Jurkat, Clone E6-1 (cell line): ENCODE measurements at regions not wholly inside any gene's neighbourhood (a gene's known extent, or its start where the extent isn't known, plus 50 kb on each side); places are given as distances from the start of the nearest gene placed in this dataset.
"Not testable (repeated sequence)": the region's sequence is repeated elsewhere in the genome, so short reads cannot be mapped to it uniquely, and the experiment has no call there.

ENCODE experiments used
- DNase-seq: peaks from one replicate; pipeline ENCODE4 v3.0.0-alpha.2; 2011; ENCODE audit warnings: low read depth, low spot score
- H3K4me3 ChIP-seq: 2 replicates; pipeline ENCODE4 v1.5.1; 2011; ENCODE audit warnings: mild to moderate bottlenecking, low read length, control low read depth, moderate library complexity

- H3K4me3 ChIP-seq, DNase-seq: not testable (repeated sequence)
Observed at GRCh38 chr5:99562937-99563627, 634.3 kb upstream of the CHD1 start.

DNA sequence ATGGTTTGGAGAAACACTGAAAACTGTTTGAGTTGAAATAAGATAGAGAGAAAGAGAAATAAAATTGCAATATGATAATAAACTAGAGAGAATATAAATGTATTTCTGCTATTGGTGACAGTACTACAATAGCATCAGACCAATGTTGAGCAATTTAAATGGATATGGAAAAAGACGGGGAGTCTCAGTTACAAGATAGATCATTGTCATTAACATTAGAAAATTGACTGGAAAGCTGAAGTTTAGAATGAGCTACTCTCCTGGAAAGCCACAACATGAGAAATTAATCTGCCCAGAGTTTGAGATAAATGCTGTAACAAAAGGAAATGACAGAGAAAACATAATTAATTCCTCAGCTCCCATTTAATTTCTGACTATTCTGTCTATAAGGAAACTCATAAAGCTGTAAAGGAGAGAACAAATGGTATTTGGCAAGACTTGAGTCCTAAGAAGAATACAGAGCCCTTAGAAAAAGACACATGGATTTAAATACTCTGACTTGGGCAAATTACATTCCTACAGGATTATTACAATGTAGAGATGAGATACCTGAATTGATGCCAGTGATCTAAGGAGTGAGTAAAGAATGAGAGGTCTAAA, 624.5 kb upstream of the CHD1 start:
- no peak for DNase-seq

GRCh38 chr5:99544356-99544755, 615.5 kb upstream of the CHD1 start:
- no peak for DNase-seq
- H3K4me3 ChIP-seq, result no peak overlapping the region

More for the DNA sequence above, 624.5 kb upstream of the CHD1 start:
- H3K4me3 ChIP-seq, result no peak overlapping the region

DNA sequence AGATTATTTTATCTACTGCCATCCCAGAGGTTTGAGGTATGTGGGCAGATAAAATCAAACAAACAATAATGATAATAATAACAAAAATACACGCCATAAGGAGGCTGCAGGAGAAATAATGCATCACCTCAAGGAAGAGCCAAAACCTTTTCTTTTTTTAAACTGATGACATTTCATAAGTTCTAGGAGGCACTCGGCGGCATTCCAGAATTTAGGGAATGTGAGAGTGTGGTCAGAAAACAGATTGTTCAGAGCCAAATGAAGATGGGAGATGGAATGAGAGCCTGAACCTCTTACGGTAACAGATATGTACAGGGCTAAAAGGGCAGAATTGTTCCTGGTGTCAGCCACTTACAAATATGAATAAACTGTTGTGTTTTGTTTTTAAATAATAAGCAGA, 615.0 kb upstream of the CHD1 start:
- no peak overlapping the region for H3K4me3 ChIP-seq

DNA sequence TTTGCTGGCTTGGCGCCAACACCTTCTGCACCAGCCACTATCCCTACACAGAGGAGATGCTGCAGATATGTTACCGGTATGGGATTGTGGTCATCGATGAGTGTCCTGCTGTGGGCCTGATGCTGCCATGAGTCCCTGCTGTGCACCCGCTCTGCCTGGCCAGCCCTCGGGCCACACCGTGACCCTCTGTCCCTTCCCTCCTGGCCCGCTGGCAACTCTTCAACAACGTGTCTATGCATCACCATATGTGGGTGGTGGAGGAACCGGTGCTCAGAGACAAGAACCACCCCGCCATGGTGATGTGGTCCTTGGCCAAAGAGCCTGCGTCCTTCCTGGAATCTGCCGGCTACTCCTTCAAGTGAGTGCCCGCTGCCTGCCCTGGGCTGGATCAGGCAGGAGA, 605.4 kb upstream of the CHD1 start:
- H3K4me3 ChIP-seq, DNase-seq: not testable (repeated sequence)

More for the DNA sequence above, 615.0 kb upstream of the CHD1 start:
- DNase-seq, result no peak

DNA sequence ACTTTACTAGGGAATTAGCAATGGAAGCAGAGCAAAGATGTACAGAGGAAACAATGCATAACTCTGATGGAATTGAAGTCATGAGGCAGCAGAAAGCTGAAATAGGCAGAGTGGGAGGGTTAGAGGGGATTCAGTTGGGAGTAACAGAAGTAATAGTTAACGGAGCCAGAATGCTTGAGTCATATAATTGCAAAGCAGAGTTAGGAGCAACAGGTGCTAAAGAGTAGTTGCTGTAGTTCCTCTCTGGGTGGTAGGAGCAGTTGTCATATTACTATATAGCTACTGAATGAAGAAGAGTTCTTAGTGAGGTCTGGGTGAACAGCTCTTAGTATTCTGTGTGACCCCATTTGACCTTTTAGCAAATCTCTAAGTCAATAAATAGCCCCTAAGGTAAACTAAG, 592.9 kb upstream of the CHD1 start:
- H3K4me3 ChIP-seq, DNase-seq: not testable (repeated sequence)

- DNase-seq, H3K4me3 ChIP-seq: not testable (repeated sequence)
Observed at GRCh38 chr5:99515864-99516490, 587.2 kb upstream of the CHD1 start.

DNA sequence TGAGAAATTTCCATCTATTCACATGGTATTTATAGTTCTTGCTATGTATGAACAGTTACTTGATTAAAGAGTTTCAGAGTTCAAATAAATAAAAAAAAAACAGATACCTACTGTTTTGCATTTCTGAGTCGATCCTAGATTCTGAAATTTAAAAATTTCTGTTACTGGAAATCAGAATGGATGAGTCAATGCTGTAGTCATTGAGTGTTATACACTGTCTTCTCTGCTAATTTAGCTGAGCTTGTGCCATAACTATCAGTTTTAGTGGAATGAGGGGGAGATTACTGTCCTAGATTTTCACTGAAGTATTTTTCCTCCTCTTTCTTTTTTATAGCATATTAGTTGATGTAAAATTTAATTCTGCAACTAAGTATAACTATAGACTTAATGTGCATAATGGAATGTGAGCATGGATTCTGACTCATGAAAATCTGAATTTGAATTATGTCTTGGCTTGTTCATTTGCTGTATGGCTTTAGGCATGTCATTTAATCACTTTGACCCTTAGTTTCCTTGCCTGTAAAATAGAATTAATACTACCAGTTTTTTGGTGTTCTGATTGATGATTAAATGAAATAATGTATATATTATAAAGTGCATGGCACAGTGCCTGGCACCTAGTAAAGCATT, 581.5 kb upstream of the CHD1 start:
- H3K4me3 ChIP-seq, DNase-seq: not testable (repeated sequence)

- not testable (repeated sequence) for DNase-seq, H3K4me3 ChIP-seq
Observed at GRCh38 chr5:99509064-99509463, 580.3 kb upstream of the CHD1 start.

DNA sequence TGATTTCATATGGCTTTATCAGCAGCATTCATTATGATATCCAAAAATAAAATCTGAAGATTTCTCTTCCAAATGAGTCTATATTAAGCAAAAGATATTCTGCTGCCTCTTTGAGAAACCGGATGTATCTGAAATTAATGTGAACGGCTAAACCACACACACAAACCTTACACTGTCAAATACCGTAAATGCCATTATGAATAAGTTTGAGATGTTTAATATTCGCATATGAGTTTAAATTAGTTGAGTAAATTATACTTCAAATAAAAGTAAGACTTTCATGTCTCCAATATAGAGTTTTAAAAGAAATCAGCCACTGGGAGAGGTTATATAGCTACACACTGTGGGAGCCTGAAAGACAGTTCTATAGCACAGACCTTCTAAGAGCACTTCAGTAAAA, 566.6 kb upstream of the CHD1 start:
- H3K4me3 ChIP-seq, DNase-seq: not testable (repeated sequence)

DNA sequence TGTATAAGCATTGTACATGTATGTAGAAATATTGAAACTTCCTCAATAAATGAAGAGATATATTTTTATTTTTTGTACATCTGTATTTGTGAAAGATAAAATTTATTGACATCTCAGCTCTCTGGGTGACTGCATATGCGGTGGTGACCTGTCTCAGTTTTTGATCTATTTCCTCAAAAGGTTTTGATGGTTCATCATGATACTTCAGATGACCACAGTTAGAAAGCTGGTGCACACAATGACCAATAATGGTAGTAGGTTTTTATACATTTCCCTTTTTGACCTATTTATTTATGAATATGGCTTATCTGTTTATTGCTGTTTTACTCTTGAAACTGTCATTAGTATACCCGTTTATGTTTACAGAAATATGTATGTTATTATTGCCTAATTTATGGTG, 549.6 kb upstream of the CHD1 start:
- H3K4me3 ChIP-seq, DNase-seq: not testable (repeated sequence)

- not testable (repeated sequence) for H3K4me3 ChIP-seq, DNase-seq
Observed at GRCh38 chr5:99473328-99473727, 544.5 kb upstream of the CHD1 start.

- DNase-seq, H3K4me3 ChIP-seq: not testable (repeated sequence)
Observed at GRCh38 chr5:99471726-99472125, 542.9 kb upstream of the CHD1 start.

GRCh38 chr5:99471178-99471577, 542.4 kb upstream of the CHD1 start:
- H3K4me3 ChIP-seq, DNase-seq: not testable (repeated sequence)

DNA sequence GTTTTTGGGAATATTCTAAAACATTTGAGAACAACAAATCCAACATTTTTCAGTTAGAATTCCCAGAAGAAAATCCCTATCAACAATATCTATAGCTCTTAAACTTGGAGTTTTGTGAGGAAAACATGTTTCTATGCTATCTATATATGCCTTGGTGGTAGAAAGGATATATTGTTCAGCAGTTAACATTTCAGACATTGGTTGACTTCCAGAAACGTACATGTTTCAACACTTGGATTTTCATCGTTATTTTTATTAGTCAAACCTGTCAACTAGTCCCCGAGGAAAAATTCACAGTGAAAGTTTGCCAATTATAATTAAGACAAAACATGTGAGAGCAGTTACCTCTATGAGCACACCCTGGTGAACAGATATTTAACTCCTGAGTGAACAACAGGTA, 541.8 kb upstream of the CHD1 start:
- DNase-seq, result not testable (repeated sequence)

DNA sequence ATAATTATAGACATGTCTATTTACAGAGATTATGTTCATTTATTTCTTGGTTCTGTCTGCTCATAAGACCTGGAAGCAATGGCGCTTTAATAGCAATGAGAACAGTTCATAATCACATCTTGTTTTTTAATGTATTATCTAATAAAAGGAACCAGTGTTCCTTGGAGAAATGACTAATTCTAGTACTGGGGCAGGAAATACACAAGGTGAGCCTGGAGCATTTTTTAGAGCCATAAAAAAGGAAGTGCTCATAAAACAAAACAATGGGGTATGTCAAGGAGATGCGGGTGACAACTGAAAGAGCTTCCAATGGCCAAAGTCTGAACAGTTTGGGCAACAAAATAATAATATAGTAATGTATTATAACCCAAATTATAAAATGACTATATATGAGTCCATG, 531.9 kb upstream of the CHD1 start:
- no peak overlapping the region for H3K4me3 ChIP-seq
- no peak for DNase-seq

More for the DNA sequence above, 541.8 kb upstream of the CHD1 start:
- H3K4me3 ChIP-seq, result not testable (repeated sequence)

DNA sequence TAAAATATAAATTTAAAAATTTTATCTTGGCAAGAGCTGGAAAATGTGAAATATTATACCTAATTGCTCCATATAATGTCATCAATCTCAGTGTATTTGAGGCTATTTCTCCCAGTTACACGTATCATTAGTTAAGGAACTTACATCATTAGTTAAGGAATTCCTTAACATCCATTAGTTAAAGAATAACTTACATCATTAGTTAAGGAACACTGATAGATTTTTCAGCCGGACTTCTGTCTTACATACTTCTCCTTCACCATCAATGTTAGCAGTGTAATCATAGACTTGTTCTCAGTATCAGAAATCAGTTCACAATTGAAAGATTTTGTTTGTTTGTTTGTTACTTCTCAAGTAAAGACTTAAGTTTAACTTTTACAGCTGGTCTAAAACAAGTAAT, 524.4 kb upstream of the CHD1 start:
- DNase-seq, result no peak
- no peak overlapping the region for H3K4me3 ChIP-seq

- H3K4me3 ChIP-seq, result no peak overlapping the region
- DNase-seq, result no peak
Observed at GRCh38 chr5:99449786-99450185, 521.0 kb upstream of the CHD1 start.

GRCh38 chr5:99445805-99446204, 517.0 kb upstream of the CHD1 start:
- no peak for DNase-seq
- H3K4me3 ChIP-seq, result no peak overlapping the region

DNA sequence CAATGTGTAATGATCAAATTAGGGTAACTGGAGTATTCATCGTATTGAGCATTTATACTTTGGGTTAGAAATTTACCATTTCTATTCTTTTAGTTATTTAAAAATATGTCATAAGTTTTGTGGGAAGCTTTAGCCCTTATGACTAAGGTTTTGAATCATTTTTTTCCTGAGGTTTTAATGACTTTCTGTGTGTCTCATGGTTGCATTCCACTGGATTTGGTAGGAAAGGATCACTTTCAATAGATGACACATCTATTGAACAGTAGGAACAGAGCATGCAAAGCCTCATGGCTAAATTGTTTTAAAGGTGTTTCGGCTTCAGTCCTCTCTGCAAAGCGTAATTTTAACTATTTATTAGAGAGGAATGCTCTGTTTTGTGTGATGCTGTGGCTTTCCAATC, 512.4 kb upstream of the CHD1 start:
- DNase-seq, result no peak
- H3K4me3 ChIP-seq, result no peak overlapping the region
